ENCODE measurements at regions not wholly inside any gene's neighbourhood (a gene's known extent, or its start where the extent isn't known, plus 50 kb on each side); places are given as distances from the start of the nearest gene placed in this dataset.
"Not testable (repeated sequence)": the region's sequence is repeated elsewhere in the genome, so short reads cannot be mapped to it uniquely, and the experiment has no call there.

GRCh38 chr7:12921751-12922345 lies 234.4 kb downstream of the ARL4A start:
- Histone ChIP-seq H3K27me3 (ENCODE audit: control insufficient read depth in 1 of 2, insufficient read depth in 2 of 2, low read length in 2 of 2) (no peaks in the 10 kb centered on the region), H3K36me3 (ENCODE audit: control insufficient read depth in 1 of 2, insufficient read depth in 2 of 2, low read length in 2 of 2) (no peaks in the 10 kb centered on the region), H3K9ac (ENCODE audit: low read depth in 1 of 2, low read length in 2 of 2) (no peak overlapping the region), H3K27ac (ENCODE audit: low read depth, low read length) (no peak overlapping the region), H3K9me3 (ENCODE audit: control insufficient read depth in 1 of 2, low read length in 2 of 2) (no peaks in the 10 kb centered on the region), H3K4me3 (ENCODE audit: low read depth in 1 of 2, low read length in 2 of 2) (no peak overlapping the region), H3K4me1 (ENCODE audit: control insufficient read depth in 1 of 2, insufficient read depth in 2 of 2, low read length in 2 of 2) (peaks cover 0 to 6% of the 10 kb centered on the region in 2 donors)

- no peaks in the 10 kb centered on the region for H3K27me3 ChIP-seq (ENCODE audit: control insufficient read depth in 1 of 2, insufficient read depth in 2 of 2, low read length in 2 of 2)
- no peak overlapping the region for H3K9ac ChIP-seq (ENCODE audit: low read depth in 1 of 2, low read length in 2 of 2)
- H3K36me3 ChIP-seq (ENCODE audit: control insufficient read depth in 1 of 2, insufficient read depth in 2 of 2, low read length in 2 of 2), result no peaks in the 10 kb centered on the region
- peaks cover 3 to 15% of the 10 kb centered on the region in 2 donors for H3K4me1 ChIP-seq (ENCODE audit: control insufficient read depth in 1 of 2, insufficient read depth in 2 of 2, low read length in 2 of 2)
- no peak overlapping the region for H3K27ac ChIP-seq (ENCODE audit: low read depth, low read length)
- no peaks in the 10 kb centered on the region for H3K9me3 ChIP-seq (ENCODE audit: control insufficient read depth in 1 of 2, low read length in 2 of 2)
- H3K4me3 ChIP-seq (ENCODE audit: low read depth in 1 of 2, low read length in 2 of 2), result no peak overlapping the region
Measured at GRCh38 chr7:12923971-12924370, 236.5 kb downstream of the ARL4A start.

- no peaks in the 10 kb centered on the region for H3K27me3 ChIP-seq (ENCODE audit: control insufficient read depth in 1 of 2, insufficient read depth in 2 of 2, low read length in 2 of 2)
- no peaks in the 10 kb centered on the region for H3K9me3 ChIP-seq (ENCODE audit: control insufficient read depth in 1 of 2, low read length in 2 of 2)
- H3K4me3 ChIP-seq (ENCODE audit: low read depth in 1 of 2, low read length in 2 of 2), result no peak overlapping the region
Measured at GRCh38 chr7:12926206-12926605, 238.8 kb downstream of the ARL4A start.

DNA sequence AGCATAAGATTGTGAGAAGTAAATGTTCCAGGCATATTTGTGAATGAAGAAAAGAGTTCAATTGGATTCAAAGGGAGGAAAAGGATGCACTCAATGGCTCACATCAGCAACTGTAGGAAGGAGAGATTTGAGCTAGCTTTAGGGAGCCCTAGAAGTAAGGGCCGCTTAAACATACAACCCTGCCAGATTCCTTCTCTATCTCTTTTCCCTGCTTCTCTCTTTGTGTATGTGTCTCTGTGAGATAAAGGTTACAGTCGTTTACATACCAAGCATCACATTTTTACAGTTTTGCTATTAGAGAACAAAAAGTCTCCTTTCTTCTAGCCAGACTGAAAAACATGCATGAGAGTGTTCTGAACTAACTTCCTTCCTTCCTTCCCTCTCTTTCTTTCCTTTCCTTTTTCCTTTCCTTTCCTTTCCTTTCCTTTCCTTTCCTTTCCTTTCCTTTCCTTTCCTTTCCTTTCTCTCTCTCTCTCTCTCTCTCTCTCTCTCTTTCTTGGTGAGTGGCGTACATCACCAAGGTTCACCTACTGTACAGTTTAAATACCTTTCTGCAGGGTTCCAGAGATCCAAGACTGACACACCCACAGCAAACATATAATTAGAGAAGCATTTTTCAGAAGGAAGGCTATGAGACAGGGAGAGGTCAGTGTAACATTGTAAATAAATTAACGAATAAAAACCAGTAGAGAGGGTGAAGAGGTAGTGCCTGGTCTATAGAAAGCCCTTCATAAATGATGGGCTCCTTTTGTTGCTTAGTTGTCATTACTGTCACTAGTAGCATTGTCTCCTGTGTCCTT lies 240.4 kb downstream of the ARL4A start:
- Histone ChIP-seq H3K4me3 (ENCODE audit: low read depth in 1 of 2, low read length in 2 of 2) (no peak overlapping the region), H3K9me3 (ENCODE audit: control insufficient read depth in 1 of 2, low read length in 2 of 2) (no peaks in the 10 kb centered on the region), H3K4me1 (ENCODE audit: control insufficient read depth in 1 of 2, insufficient read depth in 2 of 2, low read length in 2 of 2) (peaks cover 3 to 9% of the 10 kb centered on the region in 2 donors), H3K27me3 (ENCODE audit: control insufficient read depth in 1 of 2, insufficient read depth in 2 of 2, low read length in 2 of 2) (no peaks in the 10 kb centered on the region), H3K27ac (ENCODE audit: low read depth, low read length) (no peak overlapping the region), H3K36me3 (ENCODE audit: control insufficient read depth in 1 of 2, insufficient read depth in 2 of 2, low read length in 2 of 2) (no peaks in the 10 kb centered on the region), H3K9ac (ENCODE audit: low read depth in 1 of 2, low read length in 2 of 2) (no peak overlapping the region)

More at GRCh38 chr7:12926206-12926605, 238.8 kb downstream of the ARL4A start:
- H3K27ac ChIP-seq (ENCODE audit: low read depth, low read length), result no peak overlapping the region
- H3K9ac ChIP-seq (ENCODE audit: low read depth in 1 of 2, low read length in 2 of 2), result no peak overlapping the region
- H3K36me3 ChIP-seq (ENCODE audit: control insufficient read depth in 1 of 2, insufficient read depth in 2 of 2, low read length in 2 of 2), result no peaks in the 10 kb centered on the region
- peaks cover 3 to 15% of the 10 kb centered on the region in 2 donors for H3K4me1 ChIP-seq (ENCODE audit: control insufficient read depth in 1 of 2, insufficient read depth in 2 of 2, low read length in 2 of 2)

- Histone ChIP-seq H3K9me3 (ENCODE audit: control insufficient read depth in 1 of 2, low read length in 2 of 2) (no peaks in the 10 kb centered on the region), H3K36me3 (ENCODE audit: control insufficient read depth in 1 of 2, insufficient read depth in 2 of 2, low read length in 2 of 2) (no peaks in the 10 kb centered on the region), H3K27ac (ENCODE audit: low read depth, low read length) (no peak overlapping the region), H3K4me1 (ENCODE audit: control insufficient read depth in 1 of 2, insufficient read depth in 2 of 2, low read length in 2 of 2) (peaks cover 3 to 9% of the 10 kb centered on the region in 2 donors), H3K4me3 (ENCODE audit: low read depth in 1 of 2, low read length in 2 of 2) (no peak overlapping the region), H3K9ac (ENCODE audit: low read depth in 1 of 2, low read length in 2 of 2) (no peak overlapping the region), H3K27me3 (ENCODE audit: control insufficient read depth in 1 of 2, insufficient read depth in 2 of 2, low read length in 2 of 2) (no peaks in the 10 kb centered on the region)
Measured at GRCh38 chr7:12929476-12930140, 242.2 kb downstream of the ARL4A start.

DNA sequence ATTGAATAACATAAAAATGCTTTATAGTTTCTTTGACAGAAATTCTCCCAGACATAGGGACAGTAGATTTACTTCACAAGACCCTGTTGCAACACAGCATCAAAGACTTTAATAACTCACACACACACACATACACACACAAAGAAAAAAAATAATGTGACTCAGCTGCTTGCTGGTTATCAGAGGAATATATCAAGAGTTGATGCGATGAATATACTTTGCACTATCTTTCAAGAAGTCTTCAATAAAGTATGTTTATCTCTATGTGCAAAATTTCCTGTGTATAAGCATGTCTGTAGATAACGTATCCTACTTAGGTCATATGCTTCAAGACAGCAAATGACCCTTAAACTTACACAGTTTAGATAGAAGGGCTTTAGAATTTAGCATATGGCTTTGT lies 243.1 kb downstream of the ARL4A start:
- Histone ChIP-seq H3K9ac (ENCODE audit: low read depth in 1 of 2, low read length in 2 of 2) (no peak overlapping the region), H3K4me1 (ENCODE audit: control insufficient read depth in 1 of 2, insufficient read depth in 2 of 2, low read length in 2 of 2) (peaks cover 3 to 9% of the 10 kb centered on the region in 2 donors), H3K27ac (ENCODE audit: low read depth, low read length) (no peak overlapping the region), H3K27me3 (ENCODE audit: control insufficient read depth in 1 of 2, insufficient read depth in 2 of 2, low read length in 2 of 2) (no peaks in the 10 kb centered on the region), H3K4me3 (ENCODE audit: low read depth in 1 of 2, low read length in 2 of 2) (no peak overlapping the region), H3K36me3 (ENCODE audit: control insufficient read depth in 1 of 2, insufficient read depth in 2 of 2, low read length in 2 of 2) (no peaks in the 10 kb centered on the region), H3K9me3 (ENCODE audit: control insufficient read depth in 1 of 2, low read length in 2 of 2) (no peaks in the 10 kb centered on the region)

DNA sequence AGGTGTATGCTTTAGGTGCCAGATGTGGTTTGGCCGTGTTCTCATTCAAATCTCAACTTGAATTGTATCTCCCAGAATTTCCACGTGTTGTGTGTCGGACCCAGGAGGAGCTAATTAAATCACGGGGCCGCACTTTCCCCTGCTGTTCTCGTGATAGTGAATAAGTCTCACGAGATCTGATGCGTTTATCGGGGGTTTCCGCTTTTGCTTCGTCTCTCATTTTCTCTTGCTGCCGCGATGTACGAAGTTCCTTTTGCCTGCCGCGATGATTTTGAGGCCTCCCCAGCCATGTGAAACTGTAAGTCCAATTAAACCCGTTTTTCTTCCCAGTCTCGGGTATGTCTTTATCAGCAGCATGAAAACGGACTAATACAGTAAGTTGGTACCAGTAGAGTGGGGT lies 244.0 kb downstream of the ARL4A start:
- not testable (repeated sequence) for H3K9me3 ChIP-seq (ENCODE audit: control insufficient read depth in 1 of 2, low read length in 2 of 2); H3K4me1 ChIP-seq (ENCODE audit: control insufficient read depth in 1 of 2, insufficient read depth in 2 of 2, low read length in 2 of 2); H3K4me3 ChIP-seq (ENCODE audit: low read depth in 1 of 2, low read length in 2 of 2); H3K27ac ChIP-seq (ENCODE audit: low read depth, low read length); H3K36me3 ChIP-seq (ENCODE audit: control insufficient read depth in 1 of 2, insufficient read depth in 2 of 2, low read length in 2 of 2); H3K9ac ChIP-seq (ENCODE audit: low read depth in 1 of 2, low read length in 2 of 2); H3K27me3 ChIP-seq (ENCODE audit: control insufficient read depth in 1 of 2, insufficient read depth in 2 of 2, low read length in 2 of 2)

- no peak overlapping the region for H3K27ac ChIP-seq (ENCODE audit: low read depth, low read length)
- no peak overlapping the region for H3K4me3 ChIP-seq (ENCODE audit: low read depth in 1 of 2, low read length in 2 of 2)
- peaks cover 0 to 8% of the 10 kb centered on the region in 2 donors for H3K4me1 ChIP-seq (ENCODE audit: control insufficient read depth in 1 of 2, insufficient read depth in 2 of 2, low read length in 2 of 2)
- H3K27me3 ChIP-seq (ENCODE audit: control insufficient read depth in 1 of 2, insufficient read depth in 2 of 2, low read length in 2 of 2), result no peaks in the 10 kb centered on the region
- no peaks in the 10 kb centered on the region for H3K36me3 ChIP-seq (ENCODE audit: control insufficient read depth in 1 of 2, insufficient read depth in 2 of 2, low read length in 2 of 2)
- no peaks in the 10 kb centered on the region for H3K9me3 ChIP-seq (ENCODE audit: control insufficient read depth in 1 of 2, low read length in 2 of 2)
- no peak overlapping the region for H3K9ac ChIP-seq (ENCODE audit: low read depth in 1 of 2, low read length in 2 of 2)
Measured at GRCh38 chr7:12939694-12940093, 252.3 kb downstream of the ARL4A start.

DNA sequence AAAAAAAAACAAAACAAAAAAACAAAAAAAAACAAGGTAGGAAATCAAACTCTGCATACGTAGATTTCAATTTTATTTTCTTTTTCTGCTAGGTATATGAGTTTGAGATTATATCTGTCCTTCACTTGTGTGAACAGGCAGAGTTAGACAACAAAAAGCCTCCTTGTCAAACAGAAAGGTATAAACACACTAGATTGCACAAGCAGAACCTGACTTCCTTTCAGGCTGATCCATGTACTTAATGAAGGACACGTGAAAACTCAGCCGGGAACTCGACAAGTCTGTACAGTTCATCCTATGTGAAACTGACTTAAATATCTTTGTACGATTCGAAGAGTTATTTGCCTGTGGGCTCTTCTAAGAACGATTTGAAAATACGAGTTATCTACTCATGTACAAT lies 254.1 kb downstream of the ARL4A start:
- Histone ChIP-seq H3K36me3 (ENCODE audit: control insufficient read depth in 1 of 2, insufficient read depth in 2 of 2, low read length in 2 of 2) (no peaks in the 10 kb centered on the region), H3K9me3 (ENCODE audit: control insufficient read depth in 1 of 2, low read length in 2 of 2) (no peaks in the 10 kb centered on the region), H3K27ac (ENCODE audit: low read depth, low read length) (no peak overlapping the region), H3K27me3 (ENCODE audit: control insufficient read depth in 1 of 2, insufficient read depth in 2 of 2, low read length in 2 of 2) (no peaks in the 10 kb centered on the region), H3K9ac (ENCODE audit: low read depth in 1 of 2, low read length in 2 of 2) (no peak overlapping the region), H3K4me1 (ENCODE audit: control insufficient read depth in 1 of 2, insufficient read depth in 2 of 2, low read length in 2 of 2) (peaks cover 0 to 8% of the 10 kb centered on the region in 2 donors), H3K4me3 (ENCODE audit: low read depth in 1 of 2, low read length in 2 of 2) (no peak overlapping the region)

DNA sequence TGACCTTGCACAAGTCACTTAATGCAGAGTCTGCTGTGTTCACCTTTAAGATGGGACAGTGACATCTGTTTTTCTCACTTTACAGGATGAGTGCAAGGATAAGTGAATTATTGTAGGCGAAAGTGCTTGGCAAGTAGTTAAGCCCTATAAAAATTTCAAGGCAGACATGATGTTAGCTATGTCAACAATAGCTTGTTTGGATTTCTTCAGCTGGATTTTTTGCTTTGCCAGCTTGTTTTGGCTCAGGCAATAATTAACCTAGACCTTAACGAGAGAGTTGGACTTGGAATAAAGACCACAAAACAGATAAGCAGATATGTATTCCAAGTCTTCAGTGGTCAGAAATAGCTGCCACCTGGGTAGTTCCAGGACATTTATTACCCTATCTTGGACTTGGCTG lies 255.2 kb downstream of the ARL4A start:
- no peaks in the 10 kb centered on the region for H3K9me3 ChIP-seq (ENCODE audit: control insufficient read depth in 1 of 2, low read length in 2 of 2)
- no peak overlapping the region for H3K9ac ChIP-seq (ENCODE audit: low read depth in 1 of 2, low read length in 2 of 2)
- no peak overlapping the region for H3K27ac ChIP-seq (ENCODE audit: low read depth, low read length)
- H3K4me3 ChIP-seq (ENCODE audit: low read depth in 1 of 2, low read length in 2 of 2), result no peak overlapping the region
- H3K36me3 ChIP-seq (ENCODE audit: control insufficient read depth in 1 of 2, insufficient read depth in 2 of 2, low read length in 2 of 2), result no peaks in the 10 kb centered on the region
- no peaks in the 10 kb centered on the region for H3K27me3 ChIP-seq (ENCODE audit: control insufficient read depth in 1 of 2, insufficient read depth in 2 of 2, low read length in 2 of 2)
- peaks cover 0 to 8% of the 10 kb centered on the region in 2 donors for H3K4me1 ChIP-seq (ENCODE audit: control insufficient read depth in 1 of 2, insufficient read depth in 2 of 2, low read length in 2 of 2)

Measured in duodenal mucosa (tissue), 2 donors.